Transverse colon (tissue), 4 donors: ENCODE measurements at regions not wholly inside any gene's neighbourhood (a gene's known extent, or its start where the extent isn't known, plus 50 kb on each side); places are given as distances from the start of the nearest gene placed in this dataset.

Source experiments
- EP300 ChIP-seq: sonication (generic); formaldehyde crosslinking; IDR thresholded peaks from one replicate; pipeline ENCODE4 v1.6.1; 2017; ENCODE audit warnings: antibody characterized with exemption, low read depth
- POLR2A ChIP-seq: fragments of 450-650 bp; IDR thresholded peaks from one replicate; pipeline ENCODE4 v1.6.1; 2016; ENCODE audit warnings: antibody characterized with exemption, mild to moderate bottlenecking, moderate library complexity
- POLR2AphosphoS5 ChIP-seq, 3 donors: sonication (generic); formaldehyde crosslinking; IDR thresholded peaks; one replicate each; pipeline ENCODE4 v1.6.1; 2016; ENCODE audit warnings: antibody characterized with exemption in 3 of 3
- TF ChIP-seq, protein P1 (sequence below), 5 experiments: fragments of 200-600 bp in 3 of 5; fragments of 450-650 bp in 2 of 5; sonication (generic) in 3 of 5; IDR thresholded peaks; 1 replicate in 2 of 5; 2 replicates in 3 of 5; pipeline ENCODE4 v1.5.1; 2016 to 2017; ENCODE audit warnings: antibody characterized with exemption in 5 of 5, inconsistent platforms in 3 of 5, mild to moderate bottlenecking in 2 of 5, moderate library complexity in 1 of 5

DNA sequence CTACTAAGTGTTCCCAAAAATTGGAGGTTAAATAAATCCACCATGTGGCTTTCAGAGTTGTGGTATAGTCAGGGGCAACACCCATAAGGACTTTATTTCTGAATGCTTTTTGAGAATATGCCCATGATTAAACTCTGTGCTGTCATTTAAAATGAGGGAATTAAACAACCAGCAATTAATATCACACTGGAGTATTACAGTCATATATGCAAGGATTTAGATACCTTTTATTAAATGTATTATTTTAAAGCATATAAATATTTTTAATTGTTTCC is 227.6 kb downstream of the ZPLD1 start:
- TF ChIP-seq POLR2A (no peak), EP300 (no peak), POLR2AphosphoS5 (IDR thresholded peaks at IDR 0.05) (no peak)
- TF ChIP-seq, protein P1, sequence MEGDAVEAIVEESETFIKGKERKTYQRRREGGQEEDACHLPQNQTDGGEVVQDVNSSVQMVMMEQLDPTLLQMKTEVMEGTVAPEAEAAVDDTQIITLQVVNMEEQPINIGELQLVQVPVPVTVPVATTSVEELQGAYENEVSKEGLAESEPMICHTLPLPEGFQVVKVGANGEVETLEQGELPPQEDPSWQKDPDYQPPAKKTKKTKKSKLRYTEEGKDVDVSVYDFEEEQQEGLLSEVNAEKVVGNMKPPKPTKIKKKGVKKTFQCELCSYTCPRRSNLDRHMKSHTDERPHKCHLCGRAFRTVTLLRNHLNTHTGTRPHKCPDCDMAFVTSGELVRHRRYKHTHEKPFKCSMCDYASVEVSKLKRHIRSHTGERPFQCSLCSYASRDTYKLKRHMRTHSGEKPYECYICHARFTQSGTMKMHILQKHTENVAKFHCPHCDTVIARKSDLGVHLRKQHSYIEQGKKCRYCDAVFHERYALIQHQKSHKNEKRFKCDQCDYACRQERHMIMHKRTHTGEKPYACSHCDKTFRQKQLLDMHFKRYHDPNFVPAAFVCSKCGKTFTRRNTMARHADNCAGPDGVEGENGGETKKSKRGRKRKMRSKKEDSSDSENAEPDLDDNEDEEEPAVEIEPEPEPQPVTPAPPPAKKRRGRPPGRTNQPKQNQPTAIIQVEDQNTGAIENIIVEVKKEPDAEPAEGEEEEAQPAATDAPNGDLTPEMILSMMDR (IDR thresholded peaks at IDR 0.05), result no peak
